Type B pancreatic cell (in vitro differentiated cells): ENCODE measurements at regions not wholly inside any gene's neighbourhood (a gene's known extent, or its start where the extent isn't known, plus 50 kb on each side); places are given as distances from the start of the nearest gene placed in this dataset.

Source experiments
- DNase-seq: peaks from one replicate; pipeline ENCODE4 v3.0.0; 2021; ENCODE audit warnings: mixed read lengths; ENCODE audit not compliant: unreplicated experiment; ENCODE audit errors: extremely low spot score
- H3K27ac Mint-ChIP-seq: 2 replicates; pipeline ENCODE4 v1.8.0; 2021; ENCODE audit warnings: mild to moderate bottlenecking, mixed read lengths
- H3K27me3 Mint-ChIP-seq: 2 replicates; pipeline ENCODE4 v1.8.0; 2021; ENCODE audit warnings: mixed read lengths
- H3K36me3 Mint-ChIP-seq: 2 replicates; pipeline ENCODE4 v1.8.0; 2021; ENCODE audit warnings: mixed read lengths
- H3K4me1 Mint-ChIP-seq: one replicate; pipeline ENCODE4 v1.8.0; 2021; ENCODE audit warnings: mixed read lengths; ENCODE audit not compliant: unreplicated experiment
- H3K4me3 Mint-ChIP-seq: 2 replicates; pipeline ENCODE4 v1.8.0; 2021; ENCODE audit warnings: mild to moderate bottlenecking, mixed read lengths
- H3K9me3 Mint-ChIP-seq: 2 replicates; pipeline ENCODE4 v1.8.0; 2021; ENCODE audit warnings: mixed read lengths
- CTCF ChIP-seq: fragments of 200-600 bp; sonication (generic); conservative IDR thresholded peaks from 2 replicates; pipeline ENCODE4 v1.5.0; 2021; ENCODE audit warnings: antibody characterized with exemption, mild to moderate bottlenecking

- Mint-ChIP-seq H3K27me3 (no peaks in the 10 kb centered on the region), H3K36me3 (no peaks in the 10 kb centered on the region), H3K27ac (no peak overlapping the region), H3K4me3 (no peak overlapping the region), H3K4me1 (peaks cover 7% of the 10 kb centered on the region), H3K9me3 (peaks cover 8% of the 10 kb centered on the region)
- no peak for DNase-seq
- TF ChIP-seq CTCF = no peak
Observed at GRCh38 chr16:58933186-58933585, 199.1 kb upstream of the GOT2 start.

GRCh38 chr16:58931436-58931835 lies 197.3 kb upstream of the GOT2 start:
- Mint-ChIP-seq H3K36me3 (no peaks in the 10 kb centered on the region), H3K9me3 (peaks cover 8% of the 10 kb centered on the region), H3K27ac (no peak overlapping the region), H3K4me3 (no peak overlapping the region), H3K27me3 (no peaks in the 10 kb centered on the region), H3K4me1 (no peaks in the 10 kb centered on the region)
- no peak for DNase-seq
- TF ChIP-seq CTCF = no peak

GRCh38 chr16:58923094-58923493 lies 189.0 kb upstream of the GOT2 start:
- Mint-ChIP-seq H3K4me1 (no peaks in the 10 kb centered on the region), H3K27me3 (no peaks in the 10 kb centered on the region), H3K9me3 (no peaks in the 10 kb centered on the region), H3K36me3 (no peaks in the 10 kb centered on the region), H3K27ac (no peak overlapping the region), H3K4me3 (no peak overlapping the region)
- DNase-seq = no peak
- no peak for TF ChIP-seq CTCF

GRCh38 chr16:58913456-58913855 lies 179.3 kb upstream of the GOT2 start:
- Mint-ChIP-seq H3K27ac (no peak overlapping the region), H3K36me3 (no peaks in the 10 kb centered on the region), H3K4me1 (no peaks in the 10 kb centered on the region), H3K4me3 (no peak overlapping the region), H3K27me3 (no peaks in the 10 kb centered on the region), H3K9me3 (peaks cover 6% of the 10 kb centered on the region)
- DNase-seq = no peak
- no peak for TF ChIP-seq CTCF

GRCh38 chr16:58912571-58912970 lies 178.5 kb upstream of the GOT2 start:
- H3K4me1 Mint-ChIP-seq = no peaks in the 10 kb centered on the region
- TF ChIP-seq CTCF = no peak
- DNase-seq = no peak

GRCh38 chr16:58906981-58907715 lies 173.0 kb upstream of the GOT2 start:
- DNase-seq = no peak
- Mint-ChIP-seq H3K9me3 (no peaks in the 10 kb centered on the region), H3K27ac (no peak overlapping the region), H3K36me3 (no peaks in the 10 kb centered on the region), H3K4me3 (no peak overlapping the region), H3K27me3 (no peaks in the 10 kb centered on the region), H3K4me1 (no peaks in the 10 kb centered on the region)
- TF ChIP-seq CTCF = no peak

More at GRCh38 chr16:58912571-58912970, 178.5 kb upstream of the GOT2 start:
- Mint-ChIP-seq H3K36me3 (no peaks in the 10 kb centered on the region), H3K9me3 (peaks cover 6% of the 10 kb centered on the region), H3K4me3 (no peak overlapping the region), H3K27ac (no peak overlapping the region), H3K27me3 (no peaks in the 10 kb centered on the region)
